ENCODE measurements at regions not wholly inside any gene's neighbourhood (a gene's known extent, or its start where the extent isn't known, plus 50 kb on each side); places are given as distances from the start of the nearest gene placed in this dataset.

GRCh38 chrX:16308773-16309172, 141.5 kb downstream of the MAGEB17 start:
- no peak for TF ChIP-seq MAFF (IDR thresholded peaks at IDR 0.05; ENCODE audit: low read length)
- no peak for TF ChIP-seq POLR2AphosphoS5 (IDR thresholded peaks at IDR 0.05; ENCODE audit: control insufficient read depth, insufficient read depth, low read depth, low read length)
- no peak for TF ChIP-seq CTCF (IDR thresholded peaks at IDR 0.05 in 2 of 3, conservative IDR thresholded peaks at IDR 0.05 in 1 of 3; ENCODE audit: insufficient read depth in 2 of 3, low read depth in 1 of 3, low read length in 3 of 3)
- TF ChIP-seq POLR2A (conservative IDR thresholded peaks at IDR 0.05), result no peak
- no peak for TF ChIP-seq YY1 (IDR thresholded peaks at IDR 0.05; ENCODE audit: borderline replicate concordance in 1 of 3, control insufficient read depth in 1 of 3, extremely low read depth in 1 of 3, insufficient read depth in 3 of 3, insufficient read length in 1 of 3, insufficient replicate concordance in 2 of 3, low read depth in 1 of 3, low read length in 2 of 3)
- no peak for TF ChIP-seq EZH2 (IDR thresholded peaks at IDR 0.05; ENCODE audit: borderline replicate concordance, low read depth, low read length)
- no peak for TF ChIP-seq KAT7 (CRISPR knock-in tag; IDR thresholded peaks at IDR 0.05; ENCODE audit: borderline replicate concordance)
- no peak for TF ChIP-seq ZSCAN29 (IDR thresholded peaks at IDR 0.05)
